GM19468 (cell line): ENCODE measurements at regions not wholly inside any gene's neighbourhood (a gene's known extent, or its start where the extent isn't known, plus 50 kb on each side); places are given as distances from the start of the nearest gene placed in this dataset.
A peak's percentile ranks its signal among the peaks of the same experiment; 100 is the strongest.

Experiments used
- ATAC-seq: cut with Tn5 transposase; IDR thresholded peaks from one replicate; pipeline ENCODE4 v1.9.1; 2021; ENCODE audit warnings: mild to moderate bottlenecking, moderate library complexity, moderate number of reproducible peaks; ENCODE audit not compliant: unreplicated experiment; ENCODE audit errors: extremely low read depth

- no peak for ATAC-seq
These were observed 78.3 kb upstream of the AOAH start for GRCh38 chr7:36802459-36803135.

GRCh38 chr7:36796850-36797536 lies 72.7 kb upstream of the AOAH start:
- ATAC-seq: no peak

- ATAC-seq: no peak
These were observed 71.2 kb upstream of the AOAH start for GRCh38 chr7:36795451-36796021.

GRCh38 chr7:36794689-36795088 lies 70.4 kb upstream of the AOAH start:
- ATAC-seq: no peak

- no peak for ATAC-seq
These were observed 68.1 kb upstream of the AOAH start for GRCh38 chr7:36792421-36792820.

GRCh38 chr7:36790311-36790787 lies 66.1 kb upstream of the AOAH start:
- no peak for ATAC-seq

GRCh38 chr7:36788825-36789470 lies 64.7 kb upstream of the AOAH start:
- no peak for ATAC-seq

- ATAC-seq: no peak
These were observed 63.7 kb upstream of the AOAH start for GRCh38 chr7:36787933-36788378.

GRCh38 chr7:36784991-36785940 lies 61.0 kb upstream of the AOAH start:
- ATAC-seq: peak; percentile 92

- ATAC-seq: no peak
These were observed 56.9 kb upstream of the AOAH start for GRCh38 chr7:36781011-36781738.

- ATAC-seq: no peak
These were observed 53.6 kb upstream of the AOAH start for GRCh38 chr7:36777855-36778254.

GRCh38 chr7:36777062-36777461 lies 52.8 kb upstream of the AOAH start:
- ATAC-seq: no peak

- ATAC-seq: no peak
These were observed 51.4 kb upstream of the AOAH start for GRCh38 chr7:36775676-36776075.

GRCh38 chr7:36775061-36775620 lies 50.8 kb upstream of the AOAH start:
- no peak for ATAC-seq
